ENCODE measurements at regions not wholly inside any gene's neighbourhood (a gene's known extent, or its start where the extent isn't known, plus 50 kb on each side); places are given as distances from the start of the nearest gene placed in this dataset.

GRCh38 chr13:42706286-42706685 lies 75.1 kb upstream of the FAM216B start:
- H3F3A ChIP-seq (ENCODE audit: low read length, unreplicated experiment): no peaks in the 10 kb centered on the region
- TF ChIP-seq EZH2phosphoT487 (IDR thresholded peaks at IDR 0.05; ENCODE audit: borderline replicate concordance, low read length) (no peak), EZH2 (IDR thresholded peaks at IDR 0.05; ENCODE audit: low read length, unreplicated experiment) (no peak)
- no peak overlapping the region for H3K27ac ChIP-seq (ENCODE audit: low read length)
- no peaks in the 10 kb centered on the region for H3K9me2 ChIP-seq (replicated peaks; ENCODE audit: low read length)
- no TSS peak for BruUV-seq (replicated peaks)
- H3K4me1 ChIP-seq (ENCODE audit: insufficient read depth, low read length): no peaks in the 10 kb centered on the region
- DNase-seq: no peak
- no peak overlapping the region for H2AFZ ChIP-seq (ENCODE audit: low read length)
- no peaks in the 10 kb centered on the region for H3K79me2 ChIP-seq (ENCODE audit: low read length)
- no peaks in the 10 kb centered on the region for H3K9me3 ChIP-seq (ENCODE audit: low read length)
- ATAC-seq: no peak
- no peak overlapping the region for H3K9ac ChIP-seq (ENCODE audit: low read length)
- ChIA-PET POLR2A (ENCODE audit: unreplicated experiment) (no interaction called here), CTCF (no interaction called here)
- H3K4me3 ChIP-seq (ENCODE audit: low read length): no peak overlapping the region
- H3K27me3 ChIP-seq (ENCODE audit: low read length): no peaks in the 10 kb centered on the region
- no peaks in the 10 kb centered on the region for H3K36me3 ChIP-seq (ENCODE audit: low read depth, low read length)
- no peaks in the 10 kb centered on the region for H4K20me1 ChIP-seq (ENCODE audit: low read length)
- H3K4me2 ChIP-seq (ENCODE audit: low read length): no peak overlapping the region
- intact Hi-C loops (cut with micrococcal nuclease): no loop called here

DNA sequence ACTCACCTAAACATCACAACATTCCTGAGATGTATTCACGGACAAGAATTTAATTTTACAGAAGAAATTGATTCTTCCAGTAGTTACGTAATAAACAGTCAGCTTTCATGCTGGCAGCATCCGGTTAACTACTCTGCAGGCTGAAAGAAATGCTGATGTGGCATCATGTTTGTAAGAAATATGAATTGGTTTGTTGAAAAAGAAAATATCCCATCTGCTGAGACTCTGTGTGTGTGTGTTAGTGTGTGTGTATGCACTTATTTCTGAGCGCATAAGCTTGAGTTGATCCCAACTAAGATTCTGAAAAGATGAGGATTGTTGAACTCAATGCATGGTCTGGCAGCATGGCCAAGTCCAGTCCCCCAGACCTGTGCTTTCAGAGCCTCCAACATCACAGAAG lies 74.3 kb upstream of the FAM216B start:
- H3K36me3 ChIP-seq (ENCODE audit: low read depth, low read length): no peaks in the 10 kb centered on the region
- no peak overlapping the region for H3K9ac ChIP-seq (ENCODE audit: low read length)
- H3K9me2 ChIP-seq (replicated peaks; ENCODE audit: low read length): no peaks in the 10 kb centered on the region
- ChIA-PET CTCF (no interaction called here), POLR2A (ENCODE audit: unreplicated experiment) (no interaction called here)
- H2AFZ ChIP-seq (ENCODE audit: low read length): no peak overlapping the region
- intact Hi-C loops (cut with micrococcal nuclease): no loop called here
- no peaks in the 10 kb centered on the region for H3F3A ChIP-seq (ENCODE audit: low read length, unreplicated experiment)
- H3K27ac ChIP-seq (ENCODE audit: low read length): no peak overlapping the region
- no TSS peak for BruUV-seq (replicated peaks)
- no peaks in the 10 kb centered on the region for H3K9me3 ChIP-seq (ENCODE audit: low read length)
- no peaks in the 10 kb centered on the region for H3K79me2 ChIP-seq (ENCODE audit: low read length)
- H3K4me1 ChIP-seq (ENCODE audit: insufficient read depth, low read length): no peaks in the 10 kb centered on the region
- no peak for TF ChIP-seq EZH2phosphoT487 (IDR thresholded peaks at IDR 0.05; ENCODE audit: borderline replicate concordance, low read length)
- TF ChIP-seq, protein P1, sequence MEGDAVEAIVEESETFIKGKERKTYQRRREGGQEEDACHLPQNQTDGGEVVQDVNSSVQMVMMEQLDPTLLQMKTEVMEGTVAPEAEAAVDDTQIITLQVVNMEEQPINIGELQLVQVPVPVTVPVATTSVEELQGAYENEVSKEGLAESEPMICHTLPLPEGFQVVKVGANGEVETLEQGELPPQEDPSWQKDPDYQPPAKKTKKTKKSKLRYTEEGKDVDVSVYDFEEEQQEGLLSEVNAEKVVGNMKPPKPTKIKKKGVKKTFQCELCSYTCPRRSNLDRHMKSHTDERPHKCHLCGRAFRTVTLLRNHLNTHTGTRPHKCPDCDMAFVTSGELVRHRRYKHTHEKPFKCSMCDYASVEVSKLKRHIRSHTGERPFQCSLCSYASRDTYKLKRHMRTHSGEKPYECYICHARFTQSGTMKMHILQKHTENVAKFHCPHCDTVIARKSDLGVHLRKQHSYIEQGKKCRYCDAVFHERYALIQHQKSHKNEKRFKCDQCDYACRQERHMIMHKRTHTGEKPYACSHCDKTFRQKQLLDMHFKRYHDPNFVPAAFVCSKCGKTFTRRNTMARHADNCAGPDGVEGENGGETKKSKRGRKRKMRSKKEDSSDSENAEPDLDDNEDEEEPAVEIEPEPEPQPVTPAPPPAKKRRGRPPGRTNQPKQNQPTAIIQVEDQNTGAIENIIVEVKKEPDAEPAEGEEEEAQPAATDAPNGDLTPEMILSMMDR (conservative IDR thresholded peaks at IDR 0.05; ENCODE audit: low read depth, low read length): no peak
- no peak for TF ChIP-seq EZH2 (IDR thresholded peaks at IDR 0.05; ENCODE audit: low read length, unreplicated experiment)
- H3K4me2 ChIP-seq (ENCODE audit: low read length): no peak overlapping the region
- H3K4me3 ChIP-seq (ENCODE audit: low read length): no peak overlapping the region
- H4K20me1 ChIP-seq (ENCODE audit: low read length): no peaks in the 10 kb centered on the region
- ATAC-seq: no peak
- DNase-seq: no peak
- no peaks in the 10 kb centered on the region for H3K27me3 ChIP-seq (ENCODE audit: low read length)

DNA sequence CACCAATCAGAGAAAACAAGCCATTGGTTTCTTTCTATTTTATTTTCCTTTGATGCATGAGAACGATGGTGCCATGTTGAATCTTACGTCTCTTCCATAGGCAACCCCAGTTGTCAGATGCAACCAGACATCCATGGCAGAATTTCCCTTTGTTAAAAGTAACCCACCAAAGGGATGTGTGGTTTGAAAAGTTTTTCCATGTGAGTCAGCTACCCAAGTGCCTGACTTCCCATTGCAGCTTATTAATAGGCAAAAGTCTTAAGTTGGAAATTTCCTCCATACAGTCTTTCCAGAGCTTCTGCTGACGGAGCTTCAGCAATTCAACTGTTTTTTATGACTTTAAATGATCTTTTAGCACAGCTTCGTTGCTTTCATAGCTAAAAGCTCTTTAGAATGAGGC lies 73.8 kb upstream of the FAM216B start:
- ChIA-PET CTCF (no interaction called here), POLR2A (ENCODE audit: unreplicated experiment) (no interaction called here)
- Histone ChIP-seq H2AFZ (ENCODE audit: low read length) (no peak overlapping the region), H3K9me2 (replicated peaks; ENCODE audit: low read length) (no peaks in the 10 kb centered on the region), H3K9me3 (ENCODE audit: low read length) (no peaks in the 10 kb centered on the region), H4K20me1 (ENCODE audit: low read length) (no peaks in the 10 kb centered on the region), H3K79me2 (ENCODE audit: low read length) (no peaks in the 10 kb centered on the region), H3K4me1 (ENCODE audit: insufficient read depth, low read length) (no peaks in the 10 kb centered on the region), H3K36me3 (ENCODE audit: low read depth, low read length) (no peaks in the 10 kb centered on the region), H3F3A (ENCODE audit: low read length, unreplicated experiment) (no peaks in the 10 kb centered on the region), H3K4me3 (ENCODE audit: low read length) (no peak overlapping the region), H3K9ac (ENCODE audit: low read length) (no peak overlapping the region), H3K27me3 (ENCODE audit: low read length) (no peaks in the 10 kb centered on the region), H3K4me2 (ENCODE audit: low read length) (no peak overlapping the region), H3K27ac (ENCODE audit: low read length) (no peak overlapping the region)
- DNase-seq: no peak
- TF ChIP-seq, protein P1 (conservative IDR thresholded peaks at IDR 0.05; ENCODE audit: low read depth, low read length): no peak
- TF ChIP-seq EZH2phosphoT487 (IDR thresholded peaks at IDR 0.05; ENCODE audit: borderline replicate concordance, low read length) (no peak), EZH2 (IDR thresholded peaks at IDR 0.05; ENCODE audit: low read length, unreplicated experiment) (no peak)
- intact Hi-C loops (cut with micrococcal nuclease): no loop called here
- BruUV-seq (replicated peaks): no TSS peak
- ATAC-seq: no peak

All from PC-3 (cell line).